ENCODE measurements at regions not wholly inside any gene's neighbourhood (a gene's known extent, or its start where the extent isn't known, plus 50 kb on each side); places are given as distances from the start of the nearest gene placed in this dataset.

DNA sequence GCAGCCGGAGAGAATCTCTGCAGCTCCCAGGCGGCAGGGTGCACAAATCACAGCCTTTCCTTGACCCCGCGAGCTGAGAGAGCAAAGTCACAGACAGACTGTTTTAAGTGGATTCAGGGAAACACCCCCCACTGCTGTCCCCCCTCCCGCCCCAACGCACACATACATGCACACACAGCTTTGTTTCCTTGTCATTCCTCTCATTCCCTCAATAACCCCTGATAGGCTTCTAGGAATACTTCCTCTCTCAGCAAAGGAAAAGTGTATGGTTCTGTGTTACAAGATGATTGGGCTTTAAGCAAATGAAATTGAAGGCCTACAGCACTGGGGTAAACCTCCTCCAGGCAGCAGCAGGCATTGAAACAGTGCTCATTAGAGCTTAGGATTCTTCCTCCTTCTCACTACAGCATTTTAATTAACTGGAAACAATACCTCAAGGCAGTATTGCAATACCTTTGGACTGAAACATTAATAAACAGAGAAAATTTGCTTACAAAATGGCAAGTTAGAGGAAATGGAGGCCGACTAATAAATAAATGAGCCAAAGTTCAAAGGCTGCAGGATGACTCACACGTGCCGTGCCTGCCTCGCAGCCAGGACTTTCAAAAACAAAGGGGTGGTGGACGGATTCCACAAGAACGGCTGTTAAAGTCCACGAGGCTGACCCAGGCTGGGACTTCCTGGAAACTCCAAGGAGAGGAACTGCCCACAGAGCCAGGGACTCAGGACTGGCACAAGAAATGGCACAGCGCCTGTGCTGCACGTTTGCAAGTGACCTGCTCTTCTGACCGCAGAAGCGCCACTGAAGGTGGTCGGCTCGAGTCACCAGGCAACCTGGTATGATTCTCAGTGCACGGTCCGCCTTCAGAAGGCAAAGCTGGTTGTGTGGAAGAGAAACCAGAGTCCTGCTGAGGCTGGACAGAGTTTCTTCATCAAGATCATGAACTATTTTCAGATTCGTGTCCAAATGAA, 236.2 kb downstream of the SYK start:
- TF ChIP-seq GATA2 (IDR thresholded peaks at IDR 0.05; ENCODE audit: low read depth, low read length) = no peak
- TF ChIP-seq GATA3 (IDR thresholded peaks at IDR 0.05; ENCODE audit: low read depth, low read length) = no peak

- TF ChIP-seq GATA2 (IDR thresholded peaks at IDR 0.05; ENCODE audit: low read depth, low read length) (no peak), GATA3 (IDR thresholded peaks at IDR 0.05; ENCODE audit: low read depth, low read length) (no peak)
Measured at GRCh38 chr9:91038483-91039124, 237.0 kb downstream of the SYK start.

GRCh38 chr9:91039125-91039834, 237.7 kb downstream of the SYK start:
- TF ChIP-seq GATA2 (IDR thresholded peaks at IDR 0.05; ENCODE audit: low read depth, low read length) = no peak
- no peak for TF ChIP-seq GATA3 (IDR thresholded peaks at IDR 0.05; ENCODE audit: low read depth, low read length)

- TF ChIP-seq GATA3 (IDR thresholded peaks at IDR 0.05; ENCODE audit: low read depth, low read length) = no peak
- TF ChIP-seq GATA2 (IDR thresholded peaks at IDR 0.05; ENCODE audit: low read depth, low read length) = no peak
Measured at GRCh38 chr9:91039835-91040140, 238.2 kb downstream of the SYK start.

DNA sequence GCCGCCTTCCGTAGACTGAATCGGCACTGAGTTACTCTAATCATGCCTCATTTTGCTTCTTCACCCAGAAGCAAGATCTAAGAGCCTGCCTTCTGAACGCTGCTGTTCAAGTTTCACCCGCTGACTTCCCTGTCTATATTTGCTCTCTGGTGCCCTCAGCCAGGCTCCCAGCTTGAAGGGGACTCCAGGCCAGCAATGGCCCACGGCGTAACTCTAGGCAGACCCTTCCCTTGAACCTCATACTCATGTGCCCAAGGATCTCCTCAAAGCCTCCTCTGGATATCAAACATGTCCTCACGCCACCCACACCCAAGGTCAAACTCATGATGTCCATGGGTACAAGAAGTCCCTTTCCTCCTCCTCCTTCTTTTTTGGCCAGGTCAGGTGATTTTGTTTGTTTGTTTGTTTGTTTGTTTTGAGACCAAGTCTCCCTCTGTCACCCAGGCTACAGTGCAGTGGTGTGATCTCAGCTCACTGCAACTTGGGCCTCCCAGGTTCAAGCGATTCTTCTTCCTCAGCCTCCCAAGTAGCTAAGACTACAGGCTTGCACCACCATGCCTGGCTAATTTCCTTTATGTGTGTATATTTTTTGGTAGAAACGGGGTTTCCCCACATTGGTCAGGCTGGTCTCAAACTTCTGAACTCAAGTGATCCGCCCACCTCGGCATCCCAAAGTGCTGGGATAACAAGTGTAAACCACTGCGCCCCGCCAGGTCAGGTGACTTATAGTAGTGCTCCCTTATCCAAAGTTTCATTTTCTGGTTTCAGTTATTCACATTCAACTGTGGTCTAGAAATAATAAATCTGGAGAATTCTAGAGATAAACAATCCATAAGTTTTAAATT, 239.0 kb downstream of the SYK start:
- no peak for TF ChIP-seq GATA3 (IDR thresholded peaks at IDR 0.05; ENCODE audit: low read depth, low read length)
- no peak for TF ChIP-seq GATA2 (IDR thresholded peaks at IDR 0.05; ENCODE audit: low read depth, low read length)

DNA sequence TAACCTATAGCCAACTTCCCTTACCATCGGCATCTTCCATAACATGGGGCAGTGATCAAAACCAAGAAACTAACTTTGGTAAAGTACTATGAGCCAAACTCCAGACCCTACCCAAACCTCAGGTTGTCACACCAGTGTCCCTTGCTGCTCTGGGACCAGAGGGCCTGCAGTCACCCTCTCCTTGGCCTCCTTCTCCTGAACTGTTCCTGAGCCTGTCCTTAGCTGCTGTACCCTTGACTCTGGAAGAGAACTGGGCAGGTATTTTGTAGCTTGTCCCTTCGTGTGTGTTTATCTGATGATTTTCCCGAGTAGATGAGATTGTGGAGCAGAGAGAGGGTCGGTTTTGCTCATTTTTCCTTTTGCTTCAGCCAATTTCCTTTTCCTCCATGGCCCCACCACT, 240.4 kb downstream of the SYK start:
- no peak for TF ChIP-seq GATA2 (IDR thresholded peaks at IDR 0.05; ENCODE audit: low read depth, low read length)
- TF ChIP-seq GATA3 (IDR thresholded peaks at IDR 0.05; ENCODE audit: low read depth, low read length) = no peak

- no peak for TF ChIP-seq GATA2 (IDR thresholded peaks at IDR 0.05; ENCODE audit: low read depth, low read length)
- no peak for TF ChIP-seq GATA3 (IDR thresholded peaks at IDR 0.05; ENCODE audit: low read depth, low read length)
Measured at GRCh38 chr9:91042541-91042940, 240.9 kb downstream of the SYK start.

- TF ChIP-seq GATA2 (IDR thresholded peaks at IDR 0.05; ENCODE audit: low read depth, low read length) (no peak), GATA3 (IDR thresholded peaks at IDR 0.05; ENCODE audit: low read depth, low read length) (no peak)
Measured at GRCh38 chr9:91043056-91043810, 241.6 kb downstream of the SYK start.

GRCh38 chr9:91043811-91044175, 242.2 kb downstream of the SYK start:
- TF ChIP-seq GATA2 (IDR thresholded peaks at IDR 0.05; ENCODE audit: low read depth, low read length) (no peak), GATA3 (IDR thresholded peaks at IDR 0.05; ENCODE audit: low read depth, low read length) (no peak)

DNA sequence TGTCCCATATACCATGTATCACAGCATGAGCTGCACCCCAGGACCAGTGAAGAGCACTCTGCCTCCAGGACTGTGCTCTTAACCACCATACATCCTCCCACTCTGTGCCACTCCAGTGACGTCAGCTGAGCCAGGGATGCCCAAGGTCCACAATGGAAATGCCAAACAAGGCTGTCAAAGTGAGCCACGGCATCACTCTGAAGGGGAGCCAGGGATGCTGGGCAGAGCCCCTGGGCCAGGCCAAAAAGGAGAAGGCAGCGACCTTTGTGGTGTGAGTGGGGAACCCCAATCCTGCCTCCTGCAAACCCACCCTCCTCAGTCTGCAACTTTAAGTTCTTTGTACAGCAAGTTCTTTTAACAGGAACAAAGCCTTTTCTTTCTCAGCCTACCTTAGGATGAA, 242.7 kb downstream of the SYK start:
- no peak for TF ChIP-seq GATA2 (IDR thresholded peaks at IDR 0.05; ENCODE audit: low read depth, low read length)
- no peak for TF ChIP-seq GATA3 (IDR thresholded peaks at IDR 0.05; ENCODE audit: low read depth, low read length)

GRCh38 chr9:91045041-91045440, 243.4 kb downstream of the SYK start:
- TF ChIP-seq GATA2 (IDR thresholded peaks at IDR 0.05; ENCODE audit: low read depth, low read length) (no peak), GATA3 (IDR thresholded peaks at IDR 0.05; ENCODE audit: low read depth, low read length) (no peak)

DNA sequence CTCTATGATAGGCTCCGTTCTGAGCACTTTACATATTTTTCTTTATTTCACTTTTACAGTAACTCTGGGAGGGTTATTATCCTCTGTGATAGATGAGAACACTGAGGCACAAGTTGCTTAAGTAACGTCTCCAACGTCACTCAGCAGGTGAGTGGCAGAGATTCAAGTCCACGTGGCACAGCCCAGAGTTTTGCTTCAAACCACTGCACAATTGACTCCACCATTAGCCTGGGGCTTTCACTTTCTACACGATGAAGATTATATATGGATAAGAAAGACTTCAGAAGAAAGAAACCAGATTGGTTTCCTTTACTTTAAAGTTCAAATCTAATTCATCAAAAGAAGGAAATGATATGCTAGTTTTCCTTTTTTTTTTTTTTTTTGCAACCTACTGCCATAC, 245.9 kb downstream of the SYK start:
- TF ChIP-seq GATA3 (IDR thresholded peaks at IDR 0.05; ENCODE audit: low read depth, low read length) = no peak
- TF ChIP-seq GATA2 (IDR thresholded peaks at IDR 0.05; ENCODE audit: low read depth, low read length) = no peak

- TF ChIP-seq GATA3 (IDR thresholded peaks at IDR 0.05; ENCODE audit: low read depth, low read length) = no peak
- TF ChIP-seq GATA2 (IDR thresholded peaks at IDR 0.05; ENCODE audit: low read depth, low read length) = no peak
Measured at GRCh38 chr9:91047993-91048607, 246.5 kb downstream of the SYK start.

Data from SH-SY5Y (cell line).